ENCODE measurements at regions not wholly inside any gene's neighbourhood (a gene's known extent, or its start where the extent isn't known, plus 50 kb on each side); places are given as distances from the start of the nearest gene placed in this dataset.

DNA sequence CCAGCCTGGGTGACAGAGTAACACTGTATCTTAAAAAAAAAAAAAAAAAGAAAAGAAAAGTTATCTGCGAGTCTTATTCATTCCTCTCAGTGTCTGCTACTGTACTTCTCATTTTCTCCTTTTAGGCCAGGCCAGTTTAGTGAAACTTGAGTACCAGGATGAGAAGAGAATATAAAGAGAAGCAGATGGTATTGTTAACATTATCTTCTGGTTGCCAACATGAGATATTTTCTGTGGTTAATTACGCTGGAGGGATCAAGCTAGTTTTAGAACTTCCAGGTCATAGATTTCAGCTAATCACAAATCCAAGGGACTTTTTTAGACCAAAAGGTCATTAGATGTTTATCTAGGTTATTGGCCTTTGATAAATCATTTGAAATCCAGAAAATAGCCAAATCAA, 252.6 kb upstream of the SMIM30 start:
- H3K9ac ChIP-seq (ENCODE audit: low read depth in 1 of 2, low read length in 2 of 2), result no peak overlapping the region
- no peaks in the 10 kb centered on the region for H3K4me1 ChIP-seq (ENCODE audit: control insufficient read depth in 4 of 4, insufficient read depth in 4 of 4, low read length in 3 of 4)
- H3K27ac ChIP-seq (ENCODE audit: low read depth in 1 of 2, low read length in 2 of 2), result no peak overlapping the region
- no peak overlapping the region for H3K4me3 ChIP-seq (ENCODE audit: low read depth in 1 of 3, low read length in 3 of 3)
- no peaks in the 10 kb centered on the region for H3K36me3 ChIP-seq (ENCODE audit: control insufficient read depth in 4 of 4, insufficient read depth in 3 of 4, low read depth in 1 of 4, low read length in 3 of 4)
- no peak for DNase-seq (ENCODE audit: low spot score)
- 64% methylated on average over 2 of the region's 2 CpGs for WGBS
- H3K27me3 ChIP-seq (ENCODE audit: control insufficient read depth in 4 of 4, insufficient read depth in 4 of 4, low read length in 3 of 4), result peaks cover 0 to 4% (median 0%) of the 10 kb centered on the region in 4 donors
- TF ChIP-seq, protein P1, sequence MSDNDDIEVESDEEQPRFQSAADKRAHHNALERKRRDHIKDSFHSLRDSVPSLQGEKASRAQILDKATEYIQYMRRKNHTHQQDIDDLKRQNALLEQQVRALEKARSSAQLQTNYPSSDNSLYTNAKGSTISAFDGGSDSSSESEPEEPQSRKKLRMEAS (IDR thresholded peaks at IDR 0.05), result no peak
- TF ChIP-seq HNF4A (conservative IDR thresholded peaks at IDR 0.05) (no peak), YY1 (IDR thresholded peaks at IDR 0.05) (no peak), HNF4G (IDR thresholded peaks at IDR 0.05) (no peak), FOXA2 (IDR thresholded peaks at IDR 0.05) (no peak)
- TF ChIP-seq, protein P2, sequence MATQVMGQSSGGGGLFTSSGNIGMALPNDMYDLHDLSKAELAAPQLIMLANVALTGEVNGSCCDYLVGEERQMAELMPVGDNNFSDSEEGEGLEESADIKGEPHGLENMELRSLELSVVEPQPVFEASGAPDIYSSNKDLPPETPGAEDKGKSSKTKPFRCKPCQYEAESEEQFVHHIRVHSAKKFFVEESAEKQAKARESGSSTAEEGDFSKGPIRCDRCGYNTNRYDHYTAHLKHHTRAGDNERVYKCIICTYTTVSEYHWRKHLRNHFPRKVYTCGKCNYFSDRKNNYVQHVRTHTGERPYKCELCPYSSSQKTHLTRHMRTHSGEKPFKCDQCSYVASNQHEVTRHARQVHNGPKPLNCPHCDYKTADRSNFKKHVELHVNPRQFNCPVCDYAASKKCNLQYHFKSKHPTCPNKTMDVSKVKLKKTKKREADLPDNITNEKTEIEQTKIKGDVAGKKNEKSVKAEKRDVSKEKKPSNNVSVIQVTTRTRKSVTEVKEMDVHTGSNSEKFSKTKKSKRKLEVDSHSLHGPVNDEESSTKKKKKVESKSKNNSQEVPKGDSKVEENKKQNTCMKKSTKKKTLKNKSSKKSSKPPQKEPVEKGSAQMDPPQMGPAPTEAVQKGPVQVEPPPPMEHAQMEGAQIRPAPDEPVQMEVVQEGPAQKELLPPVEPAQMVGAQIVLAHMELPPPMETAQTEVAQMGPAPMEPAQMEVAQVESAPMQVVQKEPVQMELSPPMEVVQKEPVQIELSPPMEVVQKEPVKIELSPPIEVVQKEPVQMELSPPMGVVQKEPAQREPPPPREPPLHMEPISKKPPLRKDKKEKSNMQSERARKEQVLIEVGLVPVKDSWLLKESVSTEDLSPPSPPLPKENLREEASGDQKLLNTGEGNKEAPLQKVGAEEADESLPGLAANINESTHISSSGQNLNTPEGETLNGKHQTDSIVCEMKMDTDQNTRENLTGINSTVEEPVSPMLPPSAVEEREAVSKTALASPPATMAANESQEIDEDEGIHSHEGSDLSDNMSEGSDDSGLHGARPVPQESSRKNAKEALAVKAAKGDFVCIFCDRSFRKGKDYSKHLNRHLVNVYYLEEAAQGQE (IDR thresholded peaks at IDR 0.05), result no peak
- H3K9me3 ChIP-seq (ENCODE audit: control insufficient read depth in 4 of 4, low read length in 3 of 4), result peaks cover 0 to 3% (median 0%) of the 10 kb centered on the region in 4 donors

DNA sequence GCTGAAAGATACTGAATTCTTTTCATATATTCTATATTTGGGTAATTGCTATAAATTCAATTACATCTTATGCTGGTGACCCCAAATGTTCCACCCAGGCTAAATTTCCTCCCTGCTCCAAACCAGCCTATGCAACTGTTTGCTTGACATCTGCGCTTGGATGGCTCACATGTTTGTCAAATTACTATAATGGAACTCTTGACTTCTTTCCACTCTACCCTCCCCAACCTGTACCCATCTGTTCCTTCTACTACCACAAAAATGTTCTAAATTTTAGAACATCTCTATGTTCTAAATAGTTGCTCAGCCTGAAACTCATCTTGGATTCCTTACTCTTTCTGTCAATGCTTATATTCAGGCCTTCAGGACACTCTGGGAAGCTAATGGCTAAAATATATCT, 249.9 kb upstream of the SMIM30 start:
- Histone ChIP-seq H3K36me3 (ENCODE audit: control insufficient read depth in 4 of 4, insufficient read depth in 3 of 4, low read depth in 1 of 4, low read length in 3 of 4) (no peaks in the 10 kb centered on the region), H3K9ac (ENCODE audit: low read depth in 1 of 2, low read length in 2 of 2) (no peak overlapping the region), H3K4me3 (ENCODE audit: low read depth in 1 of 3, low read length in 3 of 3) (no peak overlapping the region), H3K27me3 (ENCODE audit: control insufficient read depth in 4 of 4, insufficient read depth in 4 of 4, low read length in 3 of 4) (no peaks in the 10 kb centered on the region), H3K27ac (ENCODE audit: low read depth in 1 of 2, low read length in 2 of 2) (no peak overlapping the region), H3K4me1 (ENCODE audit: control insufficient read depth in 4 of 4, insufficient read depth in 4 of 4, low read length in 3 of 4) (no peaks in the 10 kb centered on the region), H3K9me3 (ENCODE audit: control insufficient read depth in 4 of 4, low read length in 3 of 4) (peaks cover 0 to 3% (median 0%) of the 10 kb centered on the region in 4 donors)
- DNase-seq (ENCODE audit: low spot score), result no peak
- no peak for TF ChIP-seq RAD21 (IDR thresholded peaks at IDR 0.05)
- no peak for TF ChIP-seq JUND (IDR thresholded peaks at IDR 0.05)
- no peak for TF ChIP-seq NR2F2 (IDR thresholded peaks at IDR 0.05)
- no peak for TF ChIP-seq FOXA1 (IDR thresholded peaks at IDR 0.05)
- TF ChIP-seq, protein P3, sequence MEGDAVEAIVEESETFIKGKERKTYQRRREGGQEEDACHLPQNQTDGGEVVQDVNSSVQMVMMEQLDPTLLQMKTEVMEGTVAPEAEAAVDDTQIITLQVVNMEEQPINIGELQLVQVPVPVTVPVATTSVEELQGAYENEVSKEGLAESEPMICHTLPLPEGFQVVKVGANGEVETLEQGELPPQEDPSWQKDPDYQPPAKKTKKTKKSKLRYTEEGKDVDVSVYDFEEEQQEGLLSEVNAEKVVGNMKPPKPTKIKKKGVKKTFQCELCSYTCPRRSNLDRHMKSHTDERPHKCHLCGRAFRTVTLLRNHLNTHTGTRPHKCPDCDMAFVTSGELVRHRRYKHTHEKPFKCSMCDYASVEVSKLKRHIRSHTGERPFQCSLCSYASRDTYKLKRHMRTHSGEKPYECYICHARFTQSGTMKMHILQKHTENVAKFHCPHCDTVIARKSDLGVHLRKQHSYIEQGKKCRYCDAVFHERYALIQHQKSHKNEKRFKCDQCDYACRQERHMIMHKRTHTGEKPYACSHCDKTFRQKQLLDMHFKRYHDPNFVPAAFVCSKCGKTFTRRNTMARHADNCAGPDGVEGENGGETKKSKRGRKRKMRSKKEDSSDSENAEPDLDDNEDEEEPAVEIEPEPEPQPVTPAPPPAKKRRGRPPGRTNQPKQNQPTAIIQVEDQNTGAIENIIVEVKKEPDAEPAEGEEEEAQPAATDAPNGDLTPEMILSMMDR (IDR thresholded peaks at IDR 0.05; ENCODE audit: low read depth, low read length, missing input control), result no peak
- no peak for TF ChIP-seq SP1 (IDR thresholded peaks at IDR 0.05)
- TF ChIP-seq FOXA2 (IDR thresholded peaks at IDR 0.05), result no peak
- TF ChIP-seq RXRA (IDR thresholded peaks at IDR 0.05), result no peak
- TF ChIP-seq, protein P2 (IDR thresholded peaks at IDR 0.05), result no peak
- TF ChIP-seq, protein P4, sequence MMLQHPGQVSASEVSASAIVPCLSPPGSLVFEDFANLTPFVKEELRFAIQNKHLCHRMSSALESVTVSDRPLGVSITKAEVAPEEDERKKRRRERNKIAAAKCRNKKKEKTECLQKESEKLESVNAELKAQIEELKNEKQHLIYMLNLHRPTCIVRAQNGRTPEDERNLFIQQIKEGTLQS (IDR thresholded peaks at IDR 0.05), result no peak
- TF ChIP-seq EGR1 (IDR thresholded peaks at IDR 0.05; ENCODE audit: low read depth in 2 of 2), result no peak
- TF ChIP-seq TAF1 (conservative IDR thresholded peaks at IDR 0.05), result no peak
- TF ChIP-seq, protein P1 (IDR thresholded peaks at IDR 0.05), result no peak
- TF ChIP-seq GABPA (IDR thresholded peaks at IDR 0.05 in 1 of 2, conservative IDR thresholded peaks at IDR 0.05 in 1 of 2), result no peak
- TF ChIP-seq YY1 (IDR thresholded peaks at IDR 0.05), result no peak
- TF ChIP-seq, protein P5, sequence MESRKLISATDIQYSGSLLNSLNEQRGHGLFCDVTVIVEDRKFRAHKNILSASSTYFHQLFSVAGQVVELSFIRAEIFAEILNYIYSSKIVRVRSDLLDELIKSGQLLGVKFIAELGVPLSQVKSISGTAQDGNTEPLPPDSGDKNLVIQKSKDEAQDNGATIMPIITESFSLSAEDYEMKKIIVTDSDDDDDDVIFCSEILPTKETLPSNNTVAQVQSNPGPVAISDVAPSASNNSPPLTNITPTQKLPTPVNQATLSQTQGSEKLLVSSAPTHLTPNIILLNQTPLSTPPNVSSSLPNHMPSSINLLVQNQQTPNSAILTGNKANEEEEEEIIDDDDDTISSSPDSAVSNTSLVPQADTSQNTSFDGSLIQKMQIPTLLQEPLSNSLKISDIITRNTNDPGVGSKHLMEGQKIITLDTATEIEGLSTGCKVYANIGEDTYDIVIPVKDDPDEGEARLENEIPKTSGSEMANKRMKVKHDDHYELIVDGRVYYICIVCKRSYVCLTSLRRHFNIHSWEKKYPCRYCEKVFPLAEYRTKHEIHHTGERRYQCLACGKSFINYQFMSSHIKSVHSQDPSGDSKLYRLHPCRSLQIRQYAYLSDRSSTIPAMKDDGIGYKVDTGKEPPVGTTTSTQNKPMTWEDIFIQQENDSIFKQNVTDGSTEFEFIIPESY (IDR thresholded peaks at IDR 0.05), result no peak
- TF ChIP-seq HNF4G (IDR thresholded peaks at IDR 0.05), result no peak
- WGBS, result 91% methylated on average over 1 of the region's 1 CpG

Measured in liver (tissue), 8 donors.